ENCODE measurements at regions not wholly inside any gene's neighbourhood (a gene's known extent, or its start where the extent isn't known, plus 50 kb on each side); places are given as distances from the start of the nearest gene placed in this dataset.

DNA sequence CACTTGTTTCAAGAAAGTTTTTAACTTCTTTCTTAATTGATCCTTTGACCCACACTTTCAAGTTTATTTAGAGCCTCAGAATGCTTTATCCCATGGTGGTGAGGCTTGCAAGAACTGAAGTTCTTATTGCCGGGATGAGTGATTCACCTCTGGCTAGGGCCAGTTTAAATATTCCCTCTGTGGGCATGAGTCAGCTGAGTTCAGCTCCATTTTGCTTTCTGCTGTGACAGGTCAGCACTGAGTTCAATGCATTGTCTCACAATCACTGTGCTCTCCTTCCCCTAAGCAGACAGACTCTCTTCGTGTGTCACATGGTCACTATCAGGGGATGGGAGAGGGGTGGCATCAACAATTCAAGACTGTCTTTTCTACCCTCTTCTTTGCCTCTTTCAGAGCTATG, 514.6 kb upstream of the FBXO33 start:
- TF ChIP-seq, protein P1, sequence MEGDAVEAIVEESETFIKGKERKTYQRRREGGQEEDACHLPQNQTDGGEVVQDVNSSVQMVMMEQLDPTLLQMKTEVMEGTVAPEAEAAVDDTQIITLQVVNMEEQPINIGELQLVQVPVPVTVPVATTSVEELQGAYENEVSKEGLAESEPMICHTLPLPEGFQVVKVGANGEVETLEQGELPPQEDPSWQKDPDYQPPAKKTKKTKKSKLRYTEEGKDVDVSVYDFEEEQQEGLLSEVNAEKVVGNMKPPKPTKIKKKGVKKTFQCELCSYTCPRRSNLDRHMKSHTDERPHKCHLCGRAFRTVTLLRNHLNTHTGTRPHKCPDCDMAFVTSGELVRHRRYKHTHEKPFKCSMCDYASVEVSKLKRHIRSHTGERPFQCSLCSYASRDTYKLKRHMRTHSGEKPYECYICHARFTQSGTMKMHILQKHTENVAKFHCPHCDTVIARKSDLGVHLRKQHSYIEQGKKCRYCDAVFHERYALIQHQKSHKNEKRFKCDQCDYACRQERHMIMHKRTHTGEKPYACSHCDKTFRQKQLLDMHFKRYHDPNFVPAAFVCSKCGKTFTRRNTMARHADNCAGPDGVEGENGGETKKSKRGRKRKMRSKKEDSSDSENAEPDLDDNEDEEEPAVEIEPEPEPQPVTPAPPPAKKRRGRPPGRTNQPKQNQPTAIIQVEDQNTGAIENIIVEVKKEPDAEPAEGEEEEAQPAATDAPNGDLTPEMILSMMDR (conservative IDR thresholded peaks at IDR 0.05; ENCODE audit: low read depth in 2 of 2), result no peak
- TF ChIP-seq EZH2phosphoT487 (IDR thresholded peaks at IDR 0.05; ENCODE audit: unreplicated experiment), result no peak
- no peak for TF ChIP-seq POLR2AphosphoS5 (IDR thresholded peaks at IDR 0.05; ENCODE audit: low read depth)
- no peak for TF ChIP-seq CREB1 (CRISPR knock-in tag; IDR thresholded peaks at IDR 0.05; ENCODE audit: low read depth)
- TF ChIP-seq EZH2 (IDR thresholded peaks at IDR 0.05; ENCODE audit: low read depth, unreplicated experiment), result no peak

All from GM23338 (cell line).